GM21423 (cell line): ENCODE measurements at regions not wholly inside any gene's neighbourhood (a gene's known extent, or its start where the extent isn't known, plus 50 kb on each side); places are given as distances from the start of the nearest gene placed in this dataset.

Experiments
- ATAC-seq: cut with Tn5 transposase; IDR thresholded peaks from one replicate; pipeline ENCODE4 v1.9.1; 2021; ENCODE audit warnings: mild to moderate bottlenecking, moderate library complexity; ENCODE audit not compliant: unreplicated experiment

DNA sequence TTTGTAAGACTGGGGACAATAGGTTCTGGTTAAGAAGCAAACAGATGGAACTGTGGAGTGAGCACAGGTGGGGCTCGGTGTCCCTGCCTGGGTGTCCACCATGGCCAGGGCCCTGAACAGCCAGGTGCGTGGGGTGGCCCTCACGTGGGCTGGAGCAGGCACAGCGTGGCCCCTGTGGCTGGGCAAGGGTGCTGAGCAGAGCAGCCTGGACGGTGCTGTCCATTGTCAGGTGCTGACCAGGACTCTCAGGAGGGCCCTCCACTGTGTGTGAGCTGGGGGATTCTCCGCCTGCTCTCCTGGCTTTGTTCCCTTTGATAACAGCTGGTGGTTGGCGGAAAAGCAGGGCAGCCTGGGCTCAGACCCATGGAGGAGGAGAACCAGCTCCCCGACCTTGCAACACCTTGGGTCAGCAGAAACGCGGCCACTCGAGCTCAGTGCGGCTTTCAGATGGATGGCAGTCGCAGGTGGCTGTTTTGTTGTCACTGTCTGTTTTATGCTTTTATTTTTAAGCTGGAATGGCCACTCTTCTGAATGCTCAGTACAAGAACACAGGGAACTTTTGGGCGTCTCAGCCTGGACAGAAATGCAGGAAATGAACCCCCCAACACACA is 273.9 kb upstream of the ADARB2 start:
- no peak for ATAC-seq

GRCh38 chr10:2005546-2005945 is 268.2 kb upstream of the ADARB2 start:
- ATAC-seq, result no peak

DNA sequence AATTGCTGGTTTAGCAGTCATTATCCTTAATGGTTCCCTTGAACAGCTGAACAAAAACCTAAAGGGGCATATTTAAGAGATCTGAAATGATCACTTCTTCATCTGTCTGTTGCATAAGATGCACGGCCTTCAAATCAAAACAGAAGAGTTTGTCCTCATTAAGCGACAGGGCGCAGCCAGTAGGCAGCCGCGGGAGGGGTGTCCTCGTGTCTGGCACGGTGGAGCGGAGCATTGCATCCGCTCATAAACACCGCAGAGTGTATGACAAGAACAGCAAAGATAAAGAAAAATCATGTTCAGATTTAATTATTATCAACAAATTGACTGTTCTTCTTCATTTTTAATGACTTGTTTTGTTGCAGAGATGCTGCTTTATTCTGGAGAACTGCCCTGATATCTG is 255.6 kb upstream of the ADARB2 start:
- no peak for ATAC-seq

- no peak for ATAC-seq
These were observed 251.8 kb upstream of the ADARB2 start for GRCh38 chr10:1989090-1989489.

DNA sequence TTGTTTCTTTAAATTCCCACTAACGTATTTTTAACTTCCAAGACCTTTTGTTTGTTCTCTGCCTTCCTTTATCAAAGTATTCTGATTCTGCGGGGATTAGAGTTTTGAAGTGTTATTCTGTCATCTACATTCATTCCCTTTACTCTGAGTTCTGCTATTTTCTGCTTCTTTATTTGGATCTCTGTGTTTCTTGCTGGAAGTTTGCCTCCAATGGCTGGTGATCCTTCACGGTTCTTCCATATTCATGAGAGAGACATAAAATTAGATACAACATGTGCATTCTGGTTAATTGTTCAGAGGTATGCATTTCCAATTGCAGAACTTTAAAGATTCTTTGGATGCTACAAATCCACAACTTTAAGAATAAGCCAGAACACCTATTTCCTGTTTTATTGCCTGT is 244.7 kb upstream of the ADARB2 start:
- ATAC-seq, result no peak

DNA sequence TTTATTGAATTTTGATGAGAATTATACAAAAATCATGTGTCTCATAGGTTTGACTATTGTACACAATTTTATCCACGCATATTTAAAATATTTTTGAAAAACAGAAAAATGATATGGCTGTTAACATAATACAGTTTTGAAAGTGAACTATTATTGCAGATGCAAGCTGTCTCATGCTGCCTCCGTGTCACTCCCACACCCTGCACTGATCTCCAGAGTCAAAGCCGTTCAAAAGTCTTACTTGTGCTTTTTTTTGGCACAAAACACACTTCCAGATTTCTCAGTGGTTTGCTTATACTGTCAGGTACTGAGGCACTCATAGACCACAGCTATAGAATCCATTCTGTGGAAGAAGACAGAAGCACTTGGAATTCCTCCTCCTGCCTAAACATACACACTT is 243.1 kb upstream of the ADARB2 start:
- ATAC-seq, result no peak

- ATAC-seq, result no peak
These were observed 241.3 kb upstream of the ADARB2 start for GRCh38 chr10:1978584-1978983.

GRCh38 chr10:1977461-1977860 is 240.1 kb upstream of the ADARB2 start:
- ATAC-seq, result no peak

DNA sequence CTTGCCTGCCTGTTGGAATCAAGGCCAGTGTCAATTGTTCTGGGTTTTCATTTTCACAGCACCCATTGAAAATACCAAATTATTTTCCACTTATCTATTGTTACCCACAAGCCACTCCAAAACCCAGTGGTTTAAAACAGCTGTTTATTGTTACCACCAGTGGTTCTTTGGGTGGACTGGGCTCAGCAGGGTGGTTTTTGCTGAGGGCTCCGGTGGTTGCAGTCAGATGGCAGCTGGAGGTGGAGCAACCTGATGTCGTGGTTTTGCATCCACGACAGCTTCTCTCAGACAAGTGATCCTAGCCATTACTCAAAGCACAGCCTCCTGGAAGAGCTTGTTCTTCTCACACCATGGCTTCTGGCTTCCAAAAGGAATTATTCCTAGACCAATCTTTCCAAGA is 235.1 kb upstream of the ADARB2 start:
- no peak for ATAC-seq

DNA sequence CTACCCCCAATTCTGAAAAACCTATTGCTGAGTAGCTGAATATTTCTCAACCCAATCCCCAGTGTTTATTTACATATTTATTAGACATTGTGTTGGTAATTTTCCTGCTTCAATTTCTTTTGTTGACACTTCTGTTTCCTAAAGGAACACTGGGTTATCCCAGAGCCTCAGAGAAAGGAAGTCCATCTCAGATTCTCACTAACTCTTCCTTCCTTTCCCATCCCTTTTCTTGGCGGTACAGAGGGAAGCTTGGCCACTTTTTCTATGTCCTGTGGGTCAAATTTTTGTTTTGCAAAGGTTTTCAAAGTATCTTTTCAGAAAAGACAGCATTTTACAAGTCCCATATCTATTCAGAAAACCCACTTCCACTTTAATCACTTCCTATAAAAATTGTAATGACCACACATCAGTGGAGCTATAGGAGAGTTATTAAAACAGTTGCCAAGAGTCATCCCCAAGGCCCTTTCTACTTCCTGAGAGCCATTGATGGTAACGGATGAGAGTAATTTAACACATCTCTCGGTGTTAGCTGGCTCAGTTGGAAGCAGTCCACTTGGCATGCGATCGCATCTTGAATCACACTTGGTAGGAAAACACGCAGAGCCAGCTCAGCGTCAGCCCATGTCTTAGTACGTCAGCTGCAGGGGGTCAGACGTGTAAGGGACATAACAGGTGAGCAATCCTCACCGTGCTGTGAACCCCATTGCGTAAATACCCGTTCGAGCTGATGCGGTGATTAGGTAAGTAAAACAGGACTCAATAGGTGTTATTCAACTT is 231.1 kb upstream of the ADARB2 start:
- no peak for ATAC-seq

DNA sequence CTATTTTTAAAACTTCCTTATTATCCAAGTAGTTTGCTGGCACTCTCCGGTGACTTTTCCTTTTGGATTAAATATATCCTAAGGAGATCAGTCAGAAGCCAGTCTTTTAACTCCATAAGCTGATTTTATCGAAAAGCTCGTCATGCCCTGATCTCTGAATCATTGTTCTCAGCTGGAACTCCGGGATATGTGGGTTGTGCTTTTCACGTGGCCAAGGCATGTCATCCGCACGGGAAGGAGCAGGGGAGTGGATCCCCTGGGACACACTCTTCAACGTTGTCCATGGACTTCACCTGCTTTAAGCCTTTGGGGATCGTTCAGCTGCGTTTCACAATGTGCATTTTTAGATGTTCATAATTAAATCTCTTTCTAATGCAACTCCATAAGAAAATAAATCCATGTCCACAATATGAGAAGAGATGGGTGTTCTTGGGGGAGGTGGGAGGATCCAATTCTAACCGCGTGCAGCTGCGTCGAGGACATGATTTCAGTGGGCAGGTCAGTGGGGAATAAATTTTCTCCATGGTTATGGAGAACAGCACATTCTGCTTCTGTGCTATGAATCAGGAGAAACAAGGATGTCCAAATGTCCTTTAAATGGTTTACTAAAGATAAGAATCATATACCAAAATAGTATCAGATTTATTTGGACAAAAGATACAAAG is 229.5 kb upstream of the ADARB2 start:
- no peak for ATAC-seq

DNA sequence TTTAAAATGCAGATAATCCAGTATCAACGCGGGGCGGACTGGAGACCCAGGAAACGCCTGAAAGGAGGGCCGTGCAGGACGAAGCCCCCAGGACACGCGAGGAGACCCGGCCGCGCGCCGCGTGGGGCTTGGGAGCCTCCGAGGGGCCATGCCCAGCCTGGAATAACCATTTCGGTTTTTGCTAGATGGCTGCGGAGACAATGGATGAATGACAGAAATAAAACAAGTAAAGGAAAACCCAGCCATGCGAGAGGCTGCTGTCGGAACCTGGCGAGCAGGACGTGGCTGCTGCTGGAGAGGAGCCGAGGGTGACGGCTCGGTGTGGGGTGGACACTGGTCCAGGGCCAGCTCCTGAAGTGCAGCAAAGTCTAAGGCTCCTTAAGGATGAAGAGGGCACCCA is 227.2 kb upstream of the ADARB2 start:
- ATAC-seq, result no peak

DNA sequence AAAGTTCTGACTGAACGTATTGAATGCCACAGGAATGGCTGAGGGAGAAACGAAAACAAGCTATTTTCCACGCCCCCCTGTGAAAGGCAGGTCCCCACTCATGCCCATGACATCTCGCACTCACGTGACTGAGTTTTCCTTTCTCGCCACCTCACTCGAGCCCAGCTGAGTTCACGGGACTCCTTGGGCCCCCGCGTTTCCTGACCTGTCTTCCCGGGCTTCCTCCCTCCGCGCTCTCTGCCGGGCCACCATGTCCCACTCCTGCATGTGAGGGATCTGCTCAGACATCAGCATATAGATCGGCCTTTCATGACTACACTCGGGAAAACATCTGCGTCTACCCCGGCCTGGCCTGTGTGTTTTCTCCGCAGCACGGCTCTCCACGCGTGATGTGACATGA is 226.0 kb upstream of the ADARB2 start:
- ATAC-seq, result no peak

DNA sequence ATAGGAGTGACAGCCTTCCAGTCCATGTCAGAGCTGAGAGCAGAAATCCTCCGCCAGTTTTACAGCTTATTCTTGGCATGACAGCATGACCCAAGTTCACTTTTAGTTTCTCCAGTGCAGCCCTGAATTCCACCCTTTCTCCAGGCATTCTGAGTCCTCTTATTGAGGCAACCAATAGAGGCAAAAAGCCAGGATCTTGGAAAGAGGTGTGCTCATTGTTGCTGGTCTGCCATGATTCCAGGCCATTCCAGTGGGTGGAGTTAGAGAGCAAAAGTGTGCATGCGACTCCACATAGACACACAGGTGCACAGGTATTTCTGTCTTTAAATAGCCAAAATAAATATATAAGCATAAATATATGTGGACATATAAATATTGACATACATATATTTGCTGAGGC is 224.7 kb upstream of the ADARB2 start:
- no peak for ATAC-seq

DNA sequence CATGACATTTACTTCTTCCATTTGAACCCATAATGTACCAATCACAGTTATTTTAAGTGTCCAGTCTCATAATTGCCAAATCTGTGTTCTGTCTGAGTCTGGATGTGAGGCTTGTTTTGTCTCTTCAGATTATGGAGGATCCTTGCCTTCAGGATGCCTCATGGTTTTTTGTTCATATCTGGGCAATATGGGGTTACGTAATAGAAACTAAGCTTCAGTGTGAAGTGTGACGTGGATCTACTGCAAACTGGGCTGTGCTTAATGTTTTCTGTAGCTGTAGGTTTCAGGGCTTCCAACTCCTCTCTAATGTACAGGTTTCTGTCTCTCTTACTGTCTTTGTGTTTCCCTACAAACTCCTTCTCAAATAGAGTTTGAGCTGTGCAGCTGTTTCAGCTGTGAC is 223.7 kb upstream of the ADARB2 start:
- no peak for ATAC-seq

GRCh38 chr10:1957057-1957456 is 219.7 kb upstream of the ADARB2 start:
- no peak for ATAC-seq

DNA sequence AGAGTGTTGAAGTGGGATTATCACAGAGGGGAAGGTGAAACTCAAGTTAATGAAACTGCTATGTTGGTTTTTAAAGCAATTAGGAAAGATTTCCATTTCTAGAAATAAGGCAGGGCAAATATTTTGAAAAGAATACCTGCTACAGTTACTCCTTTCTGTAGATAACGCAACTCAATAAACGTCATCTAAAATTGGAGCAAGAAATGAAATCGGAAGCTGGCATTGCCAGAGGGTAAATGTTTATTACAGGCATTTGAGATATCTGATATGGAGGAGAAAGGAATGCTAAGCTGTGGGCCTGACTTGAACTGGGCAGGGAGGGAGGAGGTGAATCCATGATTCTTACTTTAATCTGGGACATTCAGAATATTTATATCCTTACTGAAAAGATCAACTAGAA is 217.0 kb upstream of the ADARB2 start:
- no peak for ATAC-seq

DNA sequence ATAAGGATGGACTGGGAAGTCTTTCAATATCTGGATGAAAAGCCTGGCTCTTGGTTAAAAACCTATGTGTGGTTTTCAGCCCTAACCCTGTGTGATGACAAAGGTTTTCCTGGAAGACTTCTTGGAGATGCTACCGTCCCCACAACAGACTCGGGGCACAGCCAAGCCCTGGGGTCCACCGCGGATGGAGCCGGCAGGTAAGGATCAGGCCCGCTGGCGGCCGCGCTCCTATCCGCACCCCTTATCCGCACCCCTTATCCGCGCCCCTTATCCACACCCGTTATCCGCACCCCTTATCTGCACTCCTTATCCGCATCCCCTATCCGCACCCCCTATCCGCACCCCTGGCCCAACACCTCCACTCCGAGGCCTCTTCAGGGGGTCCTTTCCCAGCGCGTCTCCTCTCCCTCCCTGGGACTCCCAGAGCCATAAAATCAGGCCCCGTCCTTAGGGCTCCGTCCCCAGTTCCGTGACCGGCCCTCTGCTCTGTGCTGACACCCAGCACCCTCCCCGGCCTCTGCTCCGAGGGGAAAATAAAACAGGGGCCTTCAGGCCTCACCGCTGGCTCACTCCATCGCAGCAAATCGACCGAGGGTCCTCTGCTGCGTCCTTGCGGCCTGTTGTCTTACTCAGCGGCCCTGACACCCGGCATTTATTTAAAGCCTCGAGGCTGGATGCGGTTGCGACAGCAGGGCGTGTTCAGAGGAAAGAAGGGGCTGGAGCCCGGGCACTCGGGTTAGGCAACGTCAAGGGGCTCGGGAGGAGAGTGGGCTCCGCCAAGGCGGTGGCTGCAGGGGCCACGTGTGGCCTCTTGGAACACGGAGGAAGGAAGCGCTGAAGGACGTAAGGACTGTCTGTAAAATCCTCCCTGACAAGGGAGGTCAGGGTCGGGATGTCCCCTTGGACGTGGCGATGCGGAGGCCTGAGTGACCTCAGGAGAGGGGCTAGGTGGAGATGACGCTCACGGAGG is 215.1 kb upstream of the ADARB2 start:
- no peak for ATAC-seq

DNA sequence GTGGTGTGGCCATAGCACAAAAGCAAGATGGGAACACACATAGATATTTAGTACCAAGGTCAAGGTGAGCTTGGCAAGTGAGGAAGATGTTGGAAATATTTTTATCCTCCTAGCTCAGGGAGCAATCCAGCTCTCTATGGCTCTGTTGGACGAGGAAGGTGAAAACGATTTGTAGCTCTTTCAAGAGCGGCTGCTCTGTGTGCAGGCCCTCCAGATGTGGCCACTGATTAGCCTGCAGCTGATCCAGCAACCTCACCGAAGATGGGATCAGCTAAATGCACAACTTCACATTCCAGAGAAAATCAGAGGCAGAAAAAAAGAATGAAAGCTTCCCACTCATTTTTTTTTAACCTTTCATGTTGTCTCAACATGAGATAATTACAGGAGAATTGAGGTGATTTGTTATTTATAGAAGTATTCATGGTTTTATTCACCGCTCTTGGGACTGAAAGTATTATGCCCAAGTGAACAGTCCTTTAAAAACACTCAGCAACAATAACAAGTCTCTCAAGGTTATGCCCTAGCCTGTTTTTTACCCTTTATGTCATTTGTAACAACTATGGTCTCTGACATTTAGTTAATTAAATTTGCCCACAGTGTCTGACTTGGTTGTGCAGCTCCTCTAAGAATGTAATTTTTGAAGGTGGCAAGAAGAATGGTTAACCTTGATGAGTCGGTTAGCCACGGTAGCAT is 213.6 kb upstream of the ADARB2 start:
- ATAC-seq, result no peak

DNA sequence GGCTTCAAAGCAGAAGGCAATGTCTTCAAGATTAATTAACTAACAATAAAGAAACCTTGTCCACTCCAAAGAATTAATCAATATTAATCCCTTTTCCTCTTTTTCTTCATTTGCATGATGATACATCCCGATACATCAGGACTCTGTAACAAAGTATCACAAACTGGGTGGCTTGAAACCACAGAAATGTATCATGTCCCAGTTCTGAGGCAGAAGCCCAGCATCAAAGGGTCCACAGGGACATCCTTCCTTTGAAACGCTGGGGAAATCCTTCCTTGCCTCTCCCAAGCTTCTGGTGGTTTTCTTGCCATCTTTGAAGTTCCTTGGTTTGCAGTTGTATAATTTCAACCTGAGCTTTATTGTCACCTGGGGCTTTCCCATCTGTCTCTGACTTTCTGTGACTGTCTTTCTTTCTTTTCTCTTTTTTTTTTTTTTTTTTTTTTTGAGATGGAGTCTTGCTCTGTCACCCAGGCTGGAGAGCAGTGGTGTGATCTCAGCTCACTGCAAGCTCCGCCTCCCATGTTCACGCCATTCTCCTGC is 210.2 kb upstream of the ADARB2 start:
- no peak for ATAC-seq
